ENCODE measurements at regions not wholly inside any gene's neighbourhood (a gene's known extent, or its start where the extent isn't known, plus 50 kb on each side); places are given as distances from the start of the nearest gene placed in this dataset.

GRCh38 chr2:136195226-136195625 lies 77.3 kb upstream of the CXCR4 start:
- no peak for TF ChIP-seq POLR2AphosphoS5 (IDR thresholded peaks at IDR 0.05)
- no peak for TF ChIP-seq CTCF (IDR thresholded peaks at IDR 0.05)

Measured in gastroesophageal sphincter (tissue), 3 donors.